Spinal cord (tissue), 9 donors: ENCODE measurements at regions not wholly inside any gene's neighbourhood (a gene's known extent, or its start where the extent isn't known, plus 50 kb on each side); places are given as distances from the start of the nearest gene placed in this dataset.

Experiments
- DNase-seq, 6 donors: peaks; one replicate each; pipeline versions ENCODE4 v3.0.0 to v3.0.0-alpha.2; 2013 to 2015; ENCODE audit warnings: low spot score in 6 of 6, low read depth in 4 of 6
- H3K27ac ChIP-seq: one replicate; pipeline ENCODE4 v1.5.1; 2013; ENCODE audit warnings: low read depth, low read length, control low read depth
- H3K27me3 ChIP-seq: one replicate; pipeline ENCODE4 v1.6.1; 2013; ENCODE audit warnings: low read length; ENCODE audit not compliant: control insufficient read depth, insufficient read depth
- H3K36me3 ChIP-seq: one replicate; pipeline ENCODE4 v1.6.1; 2013; ENCODE audit warnings: low read length; ENCODE audit not compliant: control insufficient read depth, insufficient read depth
- H3K4me1 ChIP-seq: one replicate; pipeline ENCODE4 v1.6.1; 2013; ENCODE audit warnings: low read length; ENCODE audit not compliant: control insufficient read depth, insufficient read depth
- H3K4me3 ChIP-seq: one replicate; pipeline ENCODE4 v1.5.1; 2013; ENCODE audit warnings: low read depth, low read length, control low read depth
- H3K9me3 ChIP-seq: one replicate; pipeline ENCODE4 v1.6.1; 2013; ENCODE audit warnings: low read length; ENCODE audit not compliant: control insufficient read depth, insufficient read depth
- WGBS: methylation state at CpG from one replicate; pipeline ENCODE4 v1.1.5; 2013; ENCODE audit warnings: missing lambda C conversion rate; ENCODE audit not compliant: insufficient coverage; 5-methylcytosine and 5-hydroxymethylcytosine counted together
- donor health status: healthy.

DNA sequence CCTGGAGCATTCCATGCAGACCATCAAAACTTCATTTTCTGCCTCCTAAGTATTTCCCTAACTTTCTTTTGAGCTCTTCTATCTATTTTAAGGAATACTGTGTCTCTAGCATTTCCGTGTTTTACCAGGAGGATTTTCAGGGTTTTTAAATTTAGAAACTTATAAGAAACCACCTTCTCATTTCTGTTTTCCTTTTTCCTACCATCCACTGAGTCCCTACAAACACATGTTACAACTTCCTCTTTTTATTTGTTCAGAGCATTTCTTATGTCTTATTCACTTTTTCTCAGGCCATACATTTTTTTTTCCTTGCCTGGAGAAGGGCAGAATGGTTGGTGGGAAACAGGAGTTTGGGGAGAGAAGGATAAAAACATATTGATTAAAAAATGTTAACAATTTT, 130.0 kb upstream of the BMP5 start:
- Histone ChIP-seq H3K27me3 (no peaks in the 10 kb centered on the region), H3K27ac (no peak overlapping the region), H3K4me1 (no peaks in the 10 kb centered on the region), H3K4me3 (no peak overlapping the region), H3K9me3 (no peaks in the 10 kb centered on the region), H3K36me3 (no peaks in the 10 kb centered on the region)
- DNase-seq = no peak
- no CpG with 5 or more reads among the region's 1 CpG for WGBS

DNA sequence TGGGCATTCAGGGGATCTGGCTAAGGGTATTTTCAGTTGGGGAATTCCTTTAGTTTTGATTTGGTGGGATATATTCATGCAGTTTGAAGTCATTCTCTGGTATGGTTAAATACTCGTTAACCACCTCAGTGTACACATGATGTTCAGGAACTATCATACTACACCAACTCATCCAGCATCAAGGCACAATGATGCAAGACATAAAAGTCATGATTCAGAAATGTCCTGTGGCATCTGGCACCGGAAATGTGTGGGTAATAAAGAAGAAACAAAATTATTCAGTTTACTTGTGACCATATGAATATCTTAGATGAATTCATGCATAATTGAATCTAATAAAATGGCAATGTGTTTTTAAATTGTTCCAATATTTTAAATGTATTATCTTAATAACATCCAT, 129.0 kb upstream of the BMP5 start:
- Histone ChIP-seq H3K9me3 (no peaks in the 10 kb centered on the region), H3K36me3 (no peaks in the 10 kb centered on the region), H3K27ac (no peak overlapping the region), H3K4me1 (no peaks in the 10 kb centered on the region), H3K27me3 (no peaks in the 10 kb centered on the region), H3K4me3 (no peak overlapping the region)
- DNase-seq = no peak
- no CpG with 5 or more reads among the region's 2 CpGs for WGBS

- WGBS = no CpG with 5 or more reads among the region's 2 CpGs
- no peaks in the 10 kb centered on the region for H3K27me3 ChIP-seq
- H3K27ac ChIP-seq = no peak overlapping the region
- H3K9me3 ChIP-seq = no peaks in the 10 kb centered on the region
- H3K4me3 ChIP-seq = no peak overlapping the region
- H3K36me3 ChIP-seq = no peaks in the 10 kb centered on the region
- DNase-seq = no peak
- H3K4me1 ChIP-seq = no peaks in the 10 kb centered on the region
Measured at GRCh38 chr6:56003616-56004015, 128.2 kb upstream of the BMP5 start.

DNA sequence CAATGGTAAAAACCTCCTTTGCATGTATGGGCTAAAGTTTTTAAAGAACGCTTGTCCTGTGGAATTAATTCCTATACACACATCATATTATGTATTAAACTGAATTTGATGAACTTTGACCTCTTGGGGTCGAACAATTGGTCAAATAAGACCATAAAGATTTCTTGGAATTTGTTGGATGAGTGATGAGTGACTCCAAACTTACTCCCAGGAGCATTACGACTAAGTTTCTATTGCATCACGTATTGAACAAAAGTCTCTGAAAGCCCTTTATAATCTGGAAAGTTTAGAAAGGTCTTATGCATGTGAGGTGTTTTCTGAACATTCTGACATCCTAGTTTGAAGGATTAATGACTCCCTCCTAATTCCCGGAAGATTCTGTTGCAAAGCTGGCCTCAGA, 126.9 kb upstream of the BMP5 start:
- no peaks in the 10 kb centered on the region for H3K27me3 ChIP-seq
- no peak overlapping the region for H3K27ac ChIP-seq
- no peak overlapping the region for H3K4me3 ChIP-seq
- 100% methylated on average over 1 of the region's 5 CpGs for WGBS
- H3K4me1 ChIP-seq = no peaks in the 10 kb centered on the region
- H3K9me3 ChIP-seq = no peaks in the 10 kb centered on the region
- DNase-seq = no peak
- no peaks in the 10 kb centered on the region for H3K36me3 ChIP-seq

GRCh38 chr6:55998576-55998975, 123.2 kb upstream of the BMP5 start:
- Histone ChIP-seq H3K27me3 (no peaks in the 10 kb centered on the region), H3K4me1 (no peaks in the 10 kb centered on the region), H3K9me3 (peaks cover 2% of the 10 kb centered on the region), H3K4me3 (no peak overlapping the region), H3K36me3 (no peaks in the 10 kb centered on the region), H3K27ac (no peak overlapping the region)
- WGBS = no CpG with 5 or more reads among the region's 2 CpGs
- DNase-seq = no peak

- no peaks in the 10 kb centered on the region for H3K27me3 ChIP-seq
- no peaks in the 10 kb centered on the region for H3K36me3 ChIP-seq
- 100% methylated on average over 1 of the region's 3 CpGs for WGBS
- H3K27ac ChIP-seq = no peak overlapping the region
- no peaks in the 10 kb centered on the region for H3K4me1 ChIP-seq
- no peak for DNase-seq
- peaks cover 8% of the 10 kb centered on the region for H3K9me3 ChIP-seq
- H3K4me3 ChIP-seq = no peak overlapping the region
Measured at GRCh38 chr6:55997223-55997874, 122.0 kb upstream of the BMP5 start.

GRCh38 chr6:55994531-55994930, 119.1 kb upstream of the BMP5 start:
- Histone ChIP-seq H3K4me1 (no peaks in the 10 kb centered on the region), H3K9me3 (peaks cover 8% of the 10 kb centered on the region), H3K36me3 (no peaks in the 10 kb centered on the region), H3K27ac (no peak overlapping the region), H3K4me3 (no peak overlapping the region), H3K27me3 (no peaks in the 10 kb centered on the region)
- no peak for DNase-seq
- WGBS = 80% methylated on average over 1 of the region's 3 CpGs

GRCh38 chr6:55993418-55993817, 118.0 kb upstream of the BMP5 start:
- Histone ChIP-seq H3K27ac (no peak overlapping the region), H3K36me3 (no peaks in the 10 kb centered on the region), H3K4me1 (no peaks in the 10 kb centered on the region), H3K9me3 (peaks cover 8% of the 10 kb centered on the region), H3K4me3 (no peak overlapping the region), H3K27me3 (no peaks in the 10 kb centered on the region)
- WGBS = 74% methylated on average over 2 of the region's 2 CpGs
- no peak for DNase-seq

GRCh38 chr6:55992546-55992945, 117.2 kb upstream of the BMP5 start:
- Histone ChIP-seq H3K36me3 (no peaks in the 10 kb centered on the region), H3K27ac (no peak overlapping the region), H3K27me3 (no peaks in the 10 kb centered on the region), H3K9me3 (peaks cover 8% of the 10 kb centered on the region), H3K4me3 (no peak overlapping the region), H3K4me1 (no peaks in the 10 kb centered on the region)
- no peak for DNase-seq

- no peaks in the 10 kb centered on the region for H3K27me3 ChIP-seq
- DNase-seq = no peak
- no peak overlapping the region for H3K4me3 ChIP-seq
- H3K36me3 ChIP-seq = no peaks in the 10 kb centered on the region
- no CpG with 5 or more reads among the region's 1 CpG for WGBS
- no peak overlapping the region for H3K27ac ChIP-seq
- no peaks in the 10 kb centered on the region for H3K4me1 ChIP-seq
- no peaks in the 10 kb centered on the region for H3K9me3 ChIP-seq
Measured at GRCh38 chr6:55985309-55985708, 109.9 kb upstream of the BMP5 start.
